ENCODE measurements at regions not wholly inside any gene's neighbourhood (a gene's known extent, or its start where the extent isn't known, plus 50 kb on each side); places are given as distances from the start of the nearest gene placed in this dataset.

DNA sequence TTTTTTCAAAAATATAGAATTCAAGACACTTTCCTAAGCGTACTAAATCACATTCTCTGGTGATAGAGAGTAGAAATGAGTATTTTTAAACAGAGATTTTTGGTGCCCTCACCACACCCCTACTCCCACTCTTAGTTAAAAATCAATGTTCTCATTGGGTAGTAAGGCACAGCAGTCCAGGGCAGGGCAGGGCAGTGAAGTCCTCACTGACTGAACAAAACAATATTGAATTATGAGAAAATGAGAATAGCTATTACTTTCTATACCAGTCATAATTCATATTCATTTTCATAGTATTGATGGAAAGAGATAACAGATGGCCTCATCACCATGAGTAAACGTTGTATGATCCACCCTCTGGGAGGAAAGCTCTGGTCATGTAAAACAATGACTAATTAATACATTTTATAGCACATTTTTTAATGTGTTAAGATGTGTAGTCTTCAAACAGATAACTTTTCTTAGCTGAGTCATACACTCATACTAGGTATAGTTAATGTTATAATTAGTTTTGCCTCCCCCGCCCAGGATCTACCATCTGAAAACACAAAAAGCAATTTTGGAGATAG, 686.1 kb downstream of the KCNJ3 start:
- no peak for DNase-seq (ENCODE audit: low read depth)

DNA sequence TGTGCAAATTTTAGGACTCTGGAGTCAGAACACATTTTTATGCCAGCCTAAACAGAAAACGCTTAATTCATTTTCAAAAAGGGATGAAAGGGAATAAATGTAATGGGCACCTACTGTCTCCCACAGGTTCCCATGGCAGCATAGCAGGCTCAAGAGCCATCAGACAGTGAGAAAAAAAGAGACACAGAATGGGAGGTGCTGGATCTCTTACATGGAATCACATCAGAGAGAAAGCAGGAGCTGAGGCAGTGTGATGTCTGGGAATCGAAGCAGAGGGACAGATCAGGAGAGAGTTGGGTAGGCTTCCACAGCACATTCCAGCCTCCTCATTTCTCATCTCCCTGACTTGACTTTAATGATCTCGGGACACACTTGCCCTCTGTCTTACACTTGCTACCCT, 684.3 kb downstream of the KCNJ3 start:
- no peak for DNase-seq (ENCODE audit: low read depth)

DNA sequence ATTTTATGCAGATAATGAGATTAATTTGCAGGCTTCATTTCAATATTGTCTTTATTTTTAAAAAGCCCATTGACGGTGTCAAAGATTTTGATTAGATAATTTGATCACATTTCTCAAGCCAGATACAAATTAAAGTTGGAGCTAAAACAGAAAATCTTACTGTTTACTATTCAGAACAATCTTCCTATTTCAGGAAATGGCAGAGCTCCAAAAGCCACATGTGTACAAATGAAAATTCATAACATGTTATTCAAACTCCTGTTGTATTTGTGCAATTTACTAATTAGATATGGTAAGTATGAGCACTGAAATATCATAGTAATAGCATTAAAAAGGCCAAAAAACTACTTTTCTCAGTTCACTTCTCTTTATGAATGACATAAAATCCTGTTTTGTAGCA, 682.9 kb downstream of the KCNJ3 start:
- no peak for DNase-seq (ENCODE audit: low read depth)

DNA sequence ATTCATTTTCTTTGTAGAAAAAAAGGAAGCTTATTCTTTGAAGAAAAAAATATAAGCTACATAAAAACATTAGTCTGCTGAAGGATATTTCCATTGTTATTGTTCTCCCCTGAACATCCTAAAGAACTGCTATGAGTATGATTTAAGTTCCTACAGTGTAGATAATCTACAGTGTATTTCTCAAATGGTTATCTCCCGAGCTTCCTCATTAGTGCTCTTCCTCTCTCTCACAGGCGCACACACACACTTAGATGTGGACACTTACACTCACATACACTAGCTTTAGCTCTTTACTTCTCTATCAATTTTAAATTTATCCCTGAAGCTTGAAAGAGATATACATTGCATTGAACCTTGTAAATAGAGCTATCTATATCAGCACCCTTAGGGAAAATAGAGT, 681.0 kb downstream of the KCNJ3 start:
- DNase-seq (ENCODE audit: low read depth), result no peak

DNA sequence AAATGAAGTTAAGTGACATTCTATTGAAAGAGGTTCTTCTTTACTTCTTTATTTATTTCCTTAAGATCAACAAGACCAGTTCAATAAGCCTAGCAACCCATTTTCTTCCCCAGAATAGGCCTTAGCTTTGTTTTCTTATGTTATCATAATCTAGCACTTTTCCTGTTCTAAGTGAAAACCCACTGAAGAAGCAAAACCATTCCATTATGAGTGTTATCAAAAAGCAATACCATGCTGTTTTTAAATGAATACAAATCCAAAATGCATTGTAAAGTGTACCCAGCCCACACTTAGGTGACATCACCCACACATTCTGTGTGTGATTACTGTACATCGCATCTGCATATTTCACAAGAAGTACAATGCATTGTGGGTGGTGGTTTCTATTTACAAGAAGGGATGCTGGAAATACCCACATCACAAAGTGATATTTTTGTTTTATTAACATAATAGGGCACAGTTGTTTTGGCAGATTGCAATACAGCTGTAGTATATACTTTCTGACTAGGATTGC, 679.5 kb downstream of the KCNJ3 start:
- DNase-seq (ENCODE audit: low read depth), result no peak

DNA sequence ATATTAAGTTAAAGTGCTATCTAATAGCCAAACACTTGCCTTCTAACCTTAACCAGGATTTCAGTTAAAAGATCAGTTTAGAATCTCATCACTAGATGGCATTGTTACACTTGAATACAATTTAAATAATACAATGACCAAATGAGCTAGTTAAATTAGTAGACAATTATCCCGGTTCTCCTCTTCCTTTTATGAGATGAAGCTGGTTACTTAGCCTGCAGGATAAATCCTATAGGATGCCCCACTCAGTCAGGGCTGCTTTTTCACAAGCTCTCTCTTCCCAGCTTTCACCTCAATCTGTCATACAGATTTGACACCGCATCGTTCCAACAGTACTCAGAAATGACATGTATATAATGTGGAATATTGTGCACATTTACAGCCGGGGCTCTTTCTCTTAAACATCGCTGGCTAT, 678.8 kb downstream of the KCNJ3 start:
- DNase-seq (ENCODE audit: low read depth), result peak; percentile 4

DNA sequence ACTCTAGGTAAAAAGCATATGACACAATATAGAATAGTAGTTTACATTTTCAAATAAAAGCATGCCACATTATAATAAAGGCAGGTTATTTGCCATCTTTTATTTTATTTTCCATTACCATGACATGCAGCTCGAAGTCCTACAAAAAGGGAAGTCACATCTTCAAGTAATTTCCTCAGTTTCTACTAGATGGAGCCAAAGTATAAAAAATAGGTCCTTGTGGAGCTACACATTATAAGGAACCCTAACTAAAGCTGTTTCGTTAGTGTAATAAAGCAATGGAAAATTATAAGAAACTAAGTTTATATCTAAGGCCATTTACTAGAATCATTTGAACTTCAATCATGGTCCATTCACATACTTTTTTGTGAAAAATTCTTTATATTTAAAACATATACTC, 674.5 kb downstream of the KCNJ3 start:
- DNase-seq (ENCODE audit: low read depth), result no peak

DNA sequence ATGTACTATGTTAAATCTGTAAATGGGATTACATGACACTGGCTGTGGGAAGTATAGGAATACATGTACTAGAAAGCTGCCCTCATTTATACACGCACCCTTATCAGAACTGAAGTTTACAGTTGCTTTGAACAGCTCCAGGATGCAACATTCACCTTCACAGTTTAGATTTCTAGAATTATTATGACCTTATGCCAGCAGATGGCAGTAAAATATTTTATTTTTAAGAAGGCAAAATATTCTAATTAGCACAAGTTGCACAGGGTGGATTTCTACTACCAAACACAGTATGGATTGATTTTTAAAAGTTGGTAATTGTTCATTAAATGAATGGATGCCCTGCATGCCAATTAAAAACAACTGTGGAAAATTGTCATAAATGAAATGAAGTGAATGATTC, 670.4 kb downstream of the KCNJ3 start:
- DNase-seq (ENCODE audit: low read depth), result no peak

DNA sequence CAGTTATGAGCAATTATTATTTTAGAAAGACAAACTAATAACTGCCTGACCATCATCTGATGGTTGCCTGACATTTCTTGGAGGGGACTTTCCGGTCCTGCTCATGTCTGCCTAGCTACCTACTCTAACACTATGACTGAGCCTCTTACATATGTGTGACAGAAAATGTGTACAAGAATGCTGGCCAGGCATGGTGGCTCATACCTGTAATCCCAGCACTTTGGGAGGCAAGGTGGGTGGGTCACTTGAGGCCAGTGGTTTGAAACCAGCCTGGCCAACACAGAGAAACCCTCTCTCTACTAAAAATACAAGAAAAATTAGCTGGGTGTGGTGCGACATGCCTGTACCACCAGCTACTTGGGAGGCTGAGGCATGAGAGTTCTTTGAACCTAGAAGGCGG, 666.3 kb downstream of the KCNJ3 start:
- no peak for DNase-seq (ENCODE audit: low read depth)

DNA sequence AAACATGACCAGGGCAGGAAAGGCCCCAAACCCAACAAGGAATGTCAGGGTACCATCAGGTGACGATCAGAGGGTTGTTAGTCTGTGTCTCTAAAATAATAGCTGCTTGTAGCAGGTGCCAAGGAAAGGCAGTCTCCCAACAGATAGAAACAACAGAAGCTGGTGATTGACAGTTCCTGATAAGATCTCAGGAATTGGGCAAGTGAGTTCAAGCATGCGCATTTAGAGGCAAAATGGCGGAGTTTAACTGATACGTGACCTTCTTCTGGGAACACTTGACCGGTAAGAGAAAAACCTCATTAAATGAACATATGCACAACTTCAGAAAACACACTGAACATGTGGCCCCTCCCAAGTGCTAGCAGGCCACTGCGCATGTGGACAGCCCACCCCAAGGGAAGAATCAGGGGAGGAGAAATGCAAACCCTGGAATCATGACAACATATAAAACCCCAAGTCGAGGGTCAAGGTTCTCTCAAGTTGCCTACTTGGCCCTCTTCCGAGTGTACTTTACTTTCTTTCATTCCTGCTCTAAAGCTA, 664.9 kb downstream of the KCNJ3 start:
- DNase-seq (ENCODE audit: low read depth), result no peak

DNA sequence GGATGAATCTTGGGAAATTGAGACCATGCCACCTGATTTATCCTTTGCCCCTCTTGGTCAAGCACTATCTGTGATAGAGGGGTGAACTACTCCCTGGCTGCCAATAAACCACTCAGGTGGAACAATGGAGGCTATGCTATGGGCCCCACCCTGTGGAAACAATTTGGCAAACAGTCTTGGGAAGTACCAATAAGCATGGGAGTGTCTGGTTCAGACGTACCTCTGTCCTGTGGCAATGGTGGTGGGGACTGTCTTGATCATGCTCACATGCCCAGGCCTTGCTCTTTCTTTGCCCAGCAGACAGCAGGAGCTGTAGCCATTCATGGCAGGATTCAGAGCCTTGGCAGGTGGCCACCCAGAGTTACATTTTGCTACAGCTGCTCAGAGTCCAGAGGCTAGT, 658.7 kb downstream of the KCNJ3 start:
- no peak for DNase-seq (ENCODE audit: low read depth)

DNA sequence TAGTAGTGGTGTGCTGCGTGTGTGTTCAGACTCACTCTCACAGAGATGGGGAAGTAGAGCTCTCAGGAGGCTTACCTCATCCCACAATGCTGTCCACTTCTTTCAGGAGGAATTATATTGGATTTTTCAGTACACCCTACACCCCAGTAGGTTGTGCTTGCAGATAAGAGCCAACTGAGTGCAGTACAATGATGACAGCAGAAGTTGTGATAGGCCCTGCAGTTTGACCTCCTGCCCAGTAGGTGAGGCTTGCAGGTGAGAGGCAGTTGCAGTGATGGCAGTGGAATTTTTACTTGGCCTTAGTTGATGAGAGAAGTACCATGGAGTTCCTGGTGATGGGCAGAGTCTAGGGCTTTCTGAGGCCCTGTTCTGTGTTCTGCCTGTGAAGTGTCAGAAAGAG, 657.8 kb downstream of the KCNJ3 start:
- DNase-seq (ENCODE audit: low read depth), result no peak

DNA sequence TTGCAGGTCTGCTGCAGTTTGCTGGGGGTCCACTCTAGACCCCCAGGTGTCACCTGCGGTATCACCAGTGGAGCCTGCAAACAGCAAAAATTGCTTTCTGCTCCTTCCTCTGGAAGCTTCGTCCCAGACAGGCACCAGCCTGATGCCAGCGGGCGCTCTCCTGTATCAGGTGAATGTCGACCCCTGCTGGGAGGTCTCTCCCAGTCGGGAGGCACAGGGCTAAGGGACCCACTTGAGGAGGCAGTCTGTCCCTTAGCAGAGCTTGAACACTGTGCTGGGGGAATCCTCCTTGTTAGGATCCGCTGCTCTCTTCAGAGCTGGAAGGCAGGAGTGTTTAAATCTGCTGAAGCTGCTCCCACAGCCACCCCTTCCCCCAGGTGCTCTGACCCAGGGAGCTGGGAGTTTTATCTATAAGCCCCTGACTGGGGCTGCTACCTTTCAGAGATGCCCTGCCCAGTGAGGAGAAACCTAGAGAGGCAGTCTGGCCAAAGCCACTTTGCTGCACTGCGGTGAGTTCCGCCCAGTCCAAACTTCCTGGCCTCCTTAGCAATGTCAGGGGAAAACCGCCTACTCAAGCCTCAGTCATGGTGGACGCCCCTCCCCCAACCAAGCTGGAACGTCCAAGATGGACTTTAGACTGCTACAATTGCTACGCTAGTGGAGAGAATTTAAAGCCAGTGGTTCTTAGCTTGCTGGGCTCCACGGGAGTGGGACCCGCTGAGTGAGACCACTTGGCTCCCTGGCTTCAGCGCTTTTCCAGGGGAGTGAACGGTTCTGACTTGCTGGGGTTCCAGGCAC, 652.5 kb downstream of the KCNJ3 start:
- DNase-seq (ENCODE audit: low read depth), result no peak

DNA sequence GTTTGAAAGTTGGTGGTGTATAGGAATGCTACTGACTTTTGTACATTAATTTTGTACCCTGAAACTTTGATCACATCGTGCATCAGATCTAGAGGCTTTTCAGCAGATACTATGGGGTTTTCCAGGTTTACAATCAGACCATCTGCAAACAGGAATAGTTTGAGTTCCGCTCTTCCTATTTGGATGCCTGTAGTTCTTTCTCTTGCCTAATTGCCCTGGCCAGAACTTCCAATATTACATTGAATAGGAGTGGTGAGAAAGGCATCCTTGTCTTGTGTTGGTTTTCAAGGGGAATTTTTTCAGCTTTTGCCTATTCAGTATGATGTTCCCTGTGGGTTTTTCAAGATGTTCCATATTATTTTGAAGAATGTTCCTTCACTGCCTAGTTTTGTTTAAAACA, 633.5 kb downstream of the KCNJ3 start:
- no peak for DNase-seq (ENCODE audit: low read depth)

DNA sequence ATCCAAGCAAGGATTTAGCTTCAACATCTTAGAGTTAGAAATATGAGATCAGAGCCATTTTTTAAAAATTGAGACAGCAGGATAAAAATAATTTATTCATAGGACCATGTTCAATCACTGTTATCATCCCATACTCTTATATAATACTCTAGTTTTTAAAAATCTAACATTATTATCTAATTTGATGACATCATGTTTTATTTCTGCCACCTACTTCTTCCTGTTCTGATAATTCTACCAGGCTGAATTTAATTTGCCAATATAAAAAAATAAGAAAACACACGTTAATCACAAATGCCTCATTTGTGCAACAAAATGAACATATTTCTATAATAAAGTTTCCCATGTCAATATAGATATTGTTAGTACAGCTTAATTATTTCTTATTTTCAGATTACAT, 621.7 kb downstream of the KCNJ3 start:
- DNase-seq (ENCODE audit: low read depth), result no peak

DNA sequence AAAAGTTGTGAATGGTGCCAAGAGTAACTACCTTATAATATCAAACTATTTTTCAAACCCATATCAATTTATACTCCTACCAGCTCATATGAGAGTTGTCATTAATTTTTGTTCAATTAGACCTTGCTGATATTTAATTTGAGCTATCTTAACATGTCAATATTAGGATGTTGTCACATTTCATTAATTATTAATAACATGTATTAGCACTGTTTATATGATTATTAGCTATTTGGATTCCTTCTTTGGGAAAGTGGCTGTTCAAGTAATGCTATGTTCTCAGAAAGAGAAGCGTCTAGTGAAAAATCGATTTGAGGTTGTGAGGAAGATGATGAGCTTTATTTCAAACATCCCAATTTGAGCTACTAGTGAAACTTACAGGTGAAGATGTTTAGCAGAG, 620.2 kb downstream of the KCNJ3 start:
- DNase-seq (ENCODE audit: low read depth), result no peak

DNA sequence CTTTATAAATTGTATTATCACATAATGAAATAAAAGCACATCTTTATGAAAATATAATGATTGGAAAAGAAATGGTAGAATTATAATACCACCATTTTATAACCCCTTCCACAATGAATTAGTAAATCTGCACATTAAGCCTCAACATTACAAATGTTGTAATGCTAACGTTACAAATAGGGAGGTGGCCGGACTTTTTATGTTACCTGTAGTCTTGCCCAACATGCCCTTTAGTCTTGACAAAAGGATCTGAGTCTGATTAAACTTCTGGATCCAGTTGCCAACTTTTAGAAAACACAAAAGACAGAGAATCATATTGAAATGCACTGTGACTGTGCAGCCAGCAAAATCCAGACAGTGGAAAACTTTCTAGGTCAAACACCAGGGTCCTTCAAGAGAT, 617.3 kb downstream of the KCNJ3 start:
- DNase-seq (ENCODE audit: low read depth), result no peak

DNA sequence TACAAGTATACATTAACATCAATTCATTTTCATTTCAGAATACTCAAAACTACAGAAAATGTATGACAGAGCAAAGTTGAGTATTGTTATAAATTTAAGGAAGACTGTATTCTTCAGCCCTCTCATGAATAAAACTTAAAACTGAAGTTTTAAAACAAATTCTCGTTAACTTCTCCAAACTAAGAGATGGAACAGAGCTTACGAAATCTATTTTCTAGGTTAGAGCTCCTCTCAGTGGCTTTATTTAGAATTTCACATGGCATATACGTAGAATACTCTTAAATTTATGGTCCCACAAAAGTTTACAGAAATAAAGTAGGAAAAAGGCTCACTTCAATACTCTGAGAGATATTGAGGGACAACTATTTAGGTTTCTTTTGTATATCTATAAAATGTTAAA, 612.1 kb downstream of the KCNJ3 start:
- DNase-seq (ENCODE audit: low read depth), result peak; percentile 14

DNA sequence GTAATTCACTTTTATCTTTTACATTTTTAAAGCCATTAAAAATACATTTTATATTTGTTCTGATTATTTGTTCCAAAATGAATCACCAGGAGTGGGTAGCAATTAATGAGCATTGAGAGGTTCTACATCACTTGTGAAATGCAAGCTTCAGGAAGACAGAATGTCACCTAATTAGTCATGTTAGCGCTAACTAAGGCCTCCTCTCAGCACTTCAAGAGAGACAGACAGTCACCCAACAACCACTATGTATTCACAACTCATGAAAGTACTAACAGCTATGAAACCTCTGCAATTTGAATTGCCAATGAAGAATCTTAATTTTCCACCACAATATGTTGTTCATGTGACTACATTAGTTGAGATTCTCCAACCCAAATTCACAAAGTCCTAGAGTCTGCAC, 611.0 kb downstream of the KCNJ3 start:
- DNase-seq (ENCODE audit: low read depth), result no peak

DNA sequence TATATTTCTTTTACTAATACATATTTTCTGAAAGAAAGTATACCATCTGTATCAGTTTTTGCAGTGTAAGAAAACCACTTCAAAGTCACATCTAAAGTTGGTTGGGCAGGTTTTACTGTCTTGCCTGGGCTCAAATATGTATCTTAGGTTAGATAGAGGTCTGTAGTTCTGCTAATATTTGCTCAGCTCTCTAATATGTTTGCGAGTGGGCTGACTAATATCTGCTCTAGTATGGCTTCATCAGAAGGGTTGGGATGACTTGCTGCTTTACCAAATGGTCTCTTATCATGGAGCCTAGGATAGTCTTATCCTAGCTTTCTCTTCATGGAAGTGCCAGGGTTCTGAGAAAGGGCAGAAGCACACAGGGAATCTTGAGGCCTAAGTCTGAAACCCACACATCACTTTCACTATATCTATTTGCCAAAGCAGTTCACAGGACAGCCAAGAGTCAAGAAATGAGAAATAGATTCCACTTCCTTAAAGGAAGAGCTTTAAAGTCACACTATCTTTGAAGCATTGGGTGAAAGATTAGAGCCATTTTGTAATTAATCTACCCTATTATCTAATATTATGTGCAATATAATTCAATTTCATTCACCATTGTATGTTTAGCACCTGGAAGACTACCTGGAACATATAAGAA, 610.0 kb downstream of the KCNJ3 start:
- DNase-seq (ENCODE audit: low read depth), result no peak

DNA sequence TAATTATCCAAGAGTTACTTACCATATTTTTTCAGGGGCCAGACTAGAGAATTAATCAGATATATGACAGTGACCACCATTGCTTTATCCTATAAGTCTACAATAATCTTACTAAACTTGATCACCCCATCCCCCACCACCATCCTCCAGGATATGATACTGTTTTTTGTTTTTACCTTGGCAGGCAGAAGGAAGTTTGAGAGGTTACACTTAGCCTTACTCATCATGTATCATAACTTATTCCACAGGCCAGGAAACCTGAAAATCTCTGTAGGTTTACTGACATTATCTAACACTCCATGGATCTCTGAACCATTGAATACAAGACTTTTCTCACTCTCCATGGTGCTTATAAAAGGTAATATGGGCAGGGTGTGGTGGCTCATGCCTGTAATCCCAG, 602.7 kb downstream of the KCNJ3 start:
- DNase-seq (ENCODE audit: low read depth), result no peak

DNA sequence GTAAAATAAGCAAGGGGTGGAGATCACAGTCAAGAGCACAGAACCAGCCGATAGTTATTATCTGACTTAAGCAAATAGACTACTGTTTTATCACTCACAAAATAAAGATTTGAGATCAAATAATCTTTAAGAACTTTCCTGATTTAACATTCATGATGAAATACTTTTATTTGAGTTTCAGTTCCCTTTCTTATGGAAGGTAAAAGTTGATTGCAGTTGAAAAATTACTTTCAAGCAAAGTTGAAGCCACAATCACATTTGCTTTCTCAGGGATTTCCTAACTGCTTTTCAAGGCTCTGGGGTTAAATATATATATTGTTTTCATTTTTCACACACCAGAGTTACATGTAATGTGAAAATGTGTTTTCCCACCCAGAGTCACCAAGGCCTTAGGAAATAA, 599.5 kb downstream of the KCNJ3 start:
- DNase-seq (ENCODE audit: low read depth), result no peak

DNA sequence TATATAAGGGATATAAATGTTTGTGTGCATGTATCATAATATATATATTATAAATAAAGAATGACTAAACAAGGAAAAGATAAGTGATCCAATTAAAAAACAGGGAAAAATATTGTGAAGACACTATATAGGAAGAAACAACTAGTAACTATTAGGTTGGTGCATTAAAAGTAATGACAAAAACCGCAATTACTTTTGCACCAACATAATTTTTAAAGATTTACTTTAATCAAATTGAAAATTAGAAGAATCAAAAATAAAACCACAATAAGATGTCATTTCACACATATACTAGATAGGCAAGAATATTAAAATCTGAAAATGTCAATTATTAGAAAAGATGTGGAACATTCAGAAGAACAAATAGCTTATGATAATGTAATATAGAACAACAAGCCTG, 595.9 kb downstream of the KCNJ3 start:
- no peak for DNase-seq (ENCODE audit: low read depth)
